ENCODE measurements at regions not wholly inside any gene's neighbourhood (a gene's known extent, or its start where the extent isn't known, plus 50 kb on each side); places are given as distances from the start of the nearest gene placed in this dataset.

DNA sequence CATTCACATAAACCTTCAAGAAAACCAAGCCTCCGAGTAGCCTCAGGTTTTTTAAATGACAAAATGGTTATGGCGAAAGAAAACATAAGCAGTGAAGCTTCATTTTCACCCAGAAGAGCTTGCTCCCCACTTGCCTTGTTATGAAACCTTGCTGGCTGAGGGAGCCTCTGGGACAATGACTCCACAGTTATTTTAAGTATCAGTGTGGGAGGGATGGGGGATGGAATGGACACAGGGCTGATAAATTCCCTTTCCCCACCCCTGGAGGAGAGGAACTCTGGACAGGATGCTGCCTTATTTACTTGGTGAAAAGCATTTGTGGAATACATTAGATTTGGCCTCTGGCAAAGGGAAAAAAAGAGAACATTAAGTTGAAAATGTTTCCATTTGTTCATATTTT lies 220.7 kb upstream of the CNKSR2 start:
- TF ChIP-seq EZH2 (IDR thresholded peaks at IDR 0.05): no peak
- TF ChIP-seq POLR2A (IDR thresholded peaks at IDR 0.05; ENCODE audit: borderline replicate concordance, extremely low read depth, insufficient read depth, insufficient read length): no peak
- no peak for TF ChIP-seq POLR2AphosphoS5 (IDR thresholded peaks at IDR 0.05; ENCODE audit: low read depth, low read length)
- TF ChIP-seq JUND (IDR thresholded peaks at IDR 0.05): no peak
- TF ChIP-seq, protein P1, sequence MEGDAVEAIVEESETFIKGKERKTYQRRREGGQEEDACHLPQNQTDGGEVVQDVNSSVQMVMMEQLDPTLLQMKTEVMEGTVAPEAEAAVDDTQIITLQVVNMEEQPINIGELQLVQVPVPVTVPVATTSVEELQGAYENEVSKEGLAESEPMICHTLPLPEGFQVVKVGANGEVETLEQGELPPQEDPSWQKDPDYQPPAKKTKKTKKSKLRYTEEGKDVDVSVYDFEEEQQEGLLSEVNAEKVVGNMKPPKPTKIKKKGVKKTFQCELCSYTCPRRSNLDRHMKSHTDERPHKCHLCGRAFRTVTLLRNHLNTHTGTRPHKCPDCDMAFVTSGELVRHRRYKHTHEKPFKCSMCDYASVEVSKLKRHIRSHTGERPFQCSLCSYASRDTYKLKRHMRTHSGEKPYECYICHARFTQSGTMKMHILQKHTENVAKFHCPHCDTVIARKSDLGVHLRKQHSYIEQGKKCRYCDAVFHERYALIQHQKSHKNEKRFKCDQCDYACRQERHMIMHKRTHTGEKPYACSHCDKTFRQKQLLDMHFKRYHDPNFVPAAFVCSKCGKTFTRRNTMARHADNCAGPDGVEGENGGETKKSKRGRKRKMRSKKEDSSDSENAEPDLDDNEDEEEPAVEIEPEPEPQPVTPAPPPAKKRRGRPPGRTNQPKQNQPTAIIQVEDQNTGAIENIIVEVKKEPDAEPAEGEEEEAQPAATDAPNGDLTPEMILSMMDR (IDR thresholded peaks at IDR 0.05 in 2 of 3, conservative IDR thresholded peaks at IDR 0.05 in 1 of 3; ENCODE audit: borderline replicate concordance in 1 of 3, insufficient read depth in 1 of 3, low read depth in 2 of 3, low read length in 2 of 3): no peak
- no peak for TF ChIP-seq RAD21 (IDR thresholded peaks at IDR 0.05; ENCODE audit: low read depth)
- no peak for TF ChIP-seq ZNF274 (IDR thresholded peaks at IDR 0.05; ENCODE audit: low read depth, low read length)
- TF ChIP-seq, protein P2, sequence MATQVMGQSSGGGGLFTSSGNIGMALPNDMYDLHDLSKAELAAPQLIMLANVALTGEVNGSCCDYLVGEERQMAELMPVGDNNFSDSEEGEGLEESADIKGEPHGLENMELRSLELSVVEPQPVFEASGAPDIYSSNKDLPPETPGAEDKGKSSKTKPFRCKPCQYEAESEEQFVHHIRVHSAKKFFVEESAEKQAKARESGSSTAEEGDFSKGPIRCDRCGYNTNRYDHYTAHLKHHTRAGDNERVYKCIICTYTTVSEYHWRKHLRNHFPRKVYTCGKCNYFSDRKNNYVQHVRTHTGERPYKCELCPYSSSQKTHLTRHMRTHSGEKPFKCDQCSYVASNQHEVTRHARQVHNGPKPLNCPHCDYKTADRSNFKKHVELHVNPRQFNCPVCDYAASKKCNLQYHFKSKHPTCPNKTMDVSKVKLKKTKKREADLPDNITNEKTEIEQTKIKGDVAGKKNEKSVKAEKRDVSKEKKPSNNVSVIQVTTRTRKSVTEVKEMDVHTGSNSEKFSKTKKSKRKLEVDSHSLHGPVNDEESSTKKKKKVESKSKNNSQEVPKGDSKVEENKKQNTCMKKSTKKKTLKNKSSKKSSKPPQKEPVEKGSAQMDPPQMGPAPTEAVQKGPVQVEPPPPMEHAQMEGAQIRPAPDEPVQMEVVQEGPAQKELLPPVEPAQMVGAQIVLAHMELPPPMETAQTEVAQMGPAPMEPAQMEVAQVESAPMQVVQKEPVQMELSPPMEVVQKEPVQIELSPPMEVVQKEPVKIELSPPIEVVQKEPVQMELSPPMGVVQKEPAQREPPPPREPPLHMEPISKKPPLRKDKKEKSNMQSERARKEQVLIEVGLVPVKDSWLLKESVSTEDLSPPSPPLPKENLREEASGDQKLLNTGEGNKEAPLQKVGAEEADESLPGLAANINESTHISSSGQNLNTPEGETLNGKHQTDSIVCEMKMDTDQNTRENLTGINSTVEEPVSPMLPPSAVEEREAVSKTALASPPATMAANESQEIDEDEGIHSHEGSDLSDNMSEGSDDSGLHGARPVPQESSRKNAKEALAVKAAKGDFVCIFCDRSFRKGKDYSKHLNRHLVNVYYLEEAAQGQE (IDR thresholded peaks at IDR 0.05; ENCODE audit: low read depth): no peak
- TF ChIP-seq ELF1 (IDR thresholded peaks at IDR 0.05; ENCODE audit: borderline replicate concordance, low read depth): no peak
- no peak for TF ChIP-seq SIN3A (IDR thresholded peaks at IDR 0.05; ENCODE audit: low read depth)
